NOMO-1 treated with dmso at 0.1 percent for 144 hours (cell line): ENCODE measurements at regions not wholly inside any gene's neighbourhood (a gene's known extent, or its start where the extent isn't known, plus 50 kb on each side); places are given as distances from the start of the nearest gene placed in this dataset.

Experiments
- DNase-seq: peaks from one replicate; lab custom pipeline; 2025; ENCODE audit not compliant: unreplicated experiment; lab: John Stamatoyannopoulos, UW

GRCh38 chr13:89541091-89542030, 1806.1 kb upstream of the MIR17HG start:
- no peak for DNase-seq

- no peak for DNase-seq
These were observed 1796.5 kb upstream of the MIR17HG start for GRCh38 chr13:89550938-89551337.

- no peak for DNase-seq
These were observed 1792.7 kb upstream of the MIR17HG start for GRCh38 chr13:89554801-89555200.

- no peak for DNase-seq
These were observed 1781.9 kb upstream of the MIR17HG start for GRCh38 chr13:89565476-89566100.

- no peak for DNase-seq
These were observed 1780.5 kb upstream of the MIR17HG start for GRCh38 chr13:89567025-89567424.

GRCh38 chr13:89568276-89568675, 1779.2 kb upstream of the MIR17HG start:
- DNase-seq = no peak

- DNase-seq = no peak
These were observed 1778.7 kb upstream of the MIR17HG start for GRCh38 chr13:89568746-89569145.

- DNase-seq = no peak
These were observed 1775.8 kb upstream of the MIR17HG start for GRCh38 chr13:89571676-89572075.

GRCh38 chr13:89574077-89574476, 1773.4 kb upstream of the MIR17HG start:
- no peak for DNase-seq

GRCh38 chr13:89577301-89577700, 1770.2 kb upstream of the MIR17HG start:
- DNase-seq = no peak

- DNase-seq = no peak
These were observed 1763.3 kb upstream of the MIR17HG start for GRCh38 chr13:89584058-89584620.

GRCh38 chr13:89602655-89603054, 1744.8 kb upstream of the MIR17HG start:
- no peak for DNase-seq

- no peak for DNase-seq
These were observed 1744.3 kb upstream of the MIR17HG start for GRCh38 chr13:89603187-89603586.

- no peak for DNase-seq
These were observed 1738.2 kb upstream of the MIR17HG start for GRCh38 chr13:89609318-89609717.

GRCh38 chr13:89610331-89610730, 1737.2 kb upstream of the MIR17HG start:
- DNase-seq = no peak

- DNase-seq = no peak
These were observed 1736.6 kb upstream of the MIR17HG start for GRCh38 chr13:89610881-89611280.

- DNase-seq = no peak
These were observed 1719.5 kb upstream of the MIR17HG start for GRCh38 chr13:89627996-89628395.

- no peak for DNase-seq
These were observed 1718.9 kb upstream of the MIR17HG start for GRCh38 chr13:89628567-89628966.

GRCh38 chr13:89650226-89650625, 1697.3 kb upstream of the MIR17HG start:
- no peak for DNase-seq

GRCh38 chr13:89660752-89661151, 1686.7 kb upstream of the MIR17HG start:
- DNase-seq = no peak

- no peak for DNase-seq
These were observed 1673.6 kb upstream of the MIR17HG start for GRCh38 chr13:89673789-89674311.
